Tibial nerve (tissue), 4 donors: ENCODE measurements at regions not wholly inside any gene's neighbourhood (a gene's known extent, or its start where the extent isn't known, plus 50 kb on each side); places are given as distances from the start of the nearest gene placed in this dataset.

ENCODE experiments used
- DNase-seq, 2 donors: peaks; one replicate each; pipeline ENCODE4 v3.0.0-alpha.2; 2019; ENCODE audit warnings: low spot score in 2 of 2
- H3K27ac ChIP-seq, 4 donors: fragments of 200-600 bp; sonication (generic) in 3 of 4; one replicate each; pipeline ENCODE4 v1.5.1; 2017 to 2019; ENCODE audit warnings: mild to moderate bottlenecking in 1 of 4
- H3K27me3 ChIP-seq, 2 donors: fragments of 200-600 bp; sonication (generic) in 1 of 2; one replicate each; pipeline versions ENCODE4 v1.5.1 to v1.6.0; 2017 to 2019
- H3K36me3 ChIP-seq, 3 donors: fragments of 200-600 bp; sonication (generic); one replicate each; pipeline ENCODE4 v1.5.1; 2018 to 2019
- H3K4me1 ChIP-seq, 4 donors: fragments of 200-600 bp; sonication (generic) in 3 of 4; one replicate each; pipeline ENCODE4 v1.5.1; 2017 to 2019
- H3K4me3 ChIP-seq, 4 donors: fragments of 200-600 bp; sonication (generic) in 3 of 4; one replicate each; pipeline ENCODE4 v1.5.1; 2017 to 2019; ENCODE audit warnings: mild to moderate bottlenecking in 1 of 4, moderate library complexity in 1 of 4
- H3K9me3 ChIP-seq, 4 donors: fragments of 200-600 bp; sonication (generic) in 3 of 4; one replicate each; pipeline ENCODE4 v1.5.1; 2017 to 2019
- CTCF ChIP-seq, 5 experiments: fragments of 200-600 bp in 3 of 5; fragments of 450-650 bp in 2 of 5; sonication (generic) in 3 of 5; IDR thresholded peaks; one replicate each; pipeline ENCODE4 v1.5.1; 2016 to 2019; ENCODE audit warnings: antibody characterized with exemption in 5 of 5, mild to moderate bottlenecking in 3 of 5, moderate library complexity in 2 of 5
- EP300 ChIP-seq, 2 donors: sonication (generic); formaldehyde crosslinking; IDR thresholded peaks; one replicate each; pipeline ENCODE4 v1.6.1; 2017; ENCODE audit warnings: antibody characterized with exemption in 2 of 2, mild to moderate bottlenecking in 1 of 2
- POLR2A ChIP-seq, 2 donors: fragments of 450-650 bp; IDR thresholded peaks; one replicate each; pipeline ENCODE4 v1.6.1; 2017; ENCODE audit warnings: antibody characterized with exemption in 2 of 2, mild to moderate bottlenecking in 2 of 2, moderate library complexity in 2 of 2
- WGBS, 2 donors: methylation state at CpG; one replicate each; pipeline ENCODE4 v1.1.5; 2018; 5-methylcytosine and 5-hydroxymethylcytosine counted together

GRCh38 chr9:13351778-13352386, 72.4 kb upstream of the MPDZ start:
- no peak overlapping the region for H3K27ac ChIP-seq
- TF ChIP-seq EP300 (IDR thresholded peaks at IDR 0.05), result no peak
- peak; percentile 38 to 62 (median 47) for TF ChIP-seq CTCF (IDR thresholded peaks at IDR 0.05)
- no peak for TF ChIP-seq POLR2A (IDR thresholded peaks at IDR 0.05)
- H3K36me3 ChIP-seq, result no peaks in the 10 kb centered on the region
- no peaks in the 10 kb centered on the region for H3K27me3 ChIP-seq
- H3K4me1 ChIP-seq, result peaks cover 0 to 3% (median 0%) of the 10 kb centered on the region in 4 donors
- WGBS, 2 donors, result 8 to 9% methylated on average over 3 of the region's 3 CpGs
- no peaks in the 10 kb centered on the region for H3K9me3 ChIP-seq
- no peak for DNase-seq
- no peak overlapping the region for H3K4me3 ChIP-seq

GRCh38 chr9:13332571-13332970, 53.1 kb upstream of the MPDZ start:
- 53 to 56% methylated on average over 2 of the region's 2 CpGs for WGBS, 2 donors
- Histone ChIP-seq H3K4me1 (no peaks in the 10 kb centered on the region), H3K36me3 (no peaks in the 10 kb centered on the region), H3K27me3 (no peaks in the 10 kb centered on the region), H3K9me3 (no peaks in the 10 kb centered on the region), H3K4me3 (no peak overlapping the region), H3K27ac (no peak overlapping the region)
- no peak for DNase-seq
- TF ChIP-seq CTCF (IDR thresholded peaks at IDR 0.05) (no peak), POLR2A (IDR thresholded peaks at IDR 0.05) (no peak), EP300 (IDR thresholded peaks at IDR 0.05) (no peak)

- 66 to 85% methylated on average over 3 of the region's 3 CpGs for WGBS, 2 donors
- Histone ChIP-seq H3K27me3 (no peaks in the 10 kb centered on the region), H3K9me3 (no peaks in the 10 kb centered on the region), H3K4me3 (no peak overlapping the region), H3K36me3 (no peaks in the 10 kb centered on the region), H3K4me1 (no peaks in the 10 kb centered on the region), H3K27ac (no peak overlapping the region)
- no peak for DNase-seq
- TF ChIP-seq CTCF (IDR thresholded peaks at IDR 0.05), result no peak
These were observed 51.8 kb upstream of the MPDZ start for GRCh38 chr9:13331320-13331719.

- H3K27me3 ChIP-seq, result no peaks in the 10 kb centered on the region
- 71 to 83% methylated on average over 1 of the region's 1 CpG for WGBS, 2 donors
- no peak overlapping the region for H3K4me3 ChIP-seq
- TF ChIP-seq EP300 (IDR thresholded peaks at IDR 0.05), result no peak
- TF ChIP-seq POLR2A (IDR thresholded peaks at IDR 0.05), result no peak
- no peak for TF ChIP-seq CTCF (IDR thresholded peaks at IDR 0.05)
- H3K27ac ChIP-seq, result no peak overlapping the region
- no peaks in the 10 kb centered on the region for H3K4me1 ChIP-seq
- DNase-seq, result no peak
- H3K36me3 ChIP-seq, result no peaks in the 10 kb centered on the region
- no peaks in the 10 kb centered on the region for H3K9me3 ChIP-seq
These were observed 51.0 kb upstream of the MPDZ start for GRCh38 chr9:13330396-13331004.
